DOHH2 (cell line): ENCODE measurements at regions not wholly inside any gene's neighbourhood (a gene's known extent, or its start where the extent isn't known, plus 50 kb on each side); places are given as distances from the start of the nearest gene placed in this dataset.

Experiments used
- H3F3A ChIP-seq: fragments of 200-600 bp; sonication (generic), shearing (Covaris generic); 2 replicates; pipeline ENCODE4 v1.6.0; 2016; ENCODE audit warnings: antibody characterized with exemption, mild to moderate bottlenecking; ENCODE audit not compliant: control insufficient read depth, insufficient read depth
- H3K27ac ChIP-seq: fragments of 200-600 bp; sonication (generic); 2 replicates; pipeline ENCODE4 v1.5.1; 2014; ENCODE audit warnings: low read depth, mild to moderate bottlenecking, low read length, moderate library complexity
- H3K27me3 ChIP-seq: fragments of 200-600 bp; sonication (generic); 2 replicates; pipeline ENCODE4 v1.6.1; 2014; ENCODE audit warnings: mild to moderate bottlenecking, low read length, mixed read lengths; ENCODE audit not compliant: control insufficient read depth
- H3K36me3 ChIP-seq: fragments of 200-600 bp; sonication (generic); 2 replicates; pipeline ENCODE4 v1.6.1; 2014; ENCODE audit warnings: mild to moderate bottlenecking, low read length, moderate library complexity, mixed read lengths; ENCODE audit not compliant: control insufficient read depth
- H3K4me1 ChIP-seq: fragments of 200-600 bp; sonication (generic); 2 replicates; pipeline ENCODE4 v1.6.1; 2014; ENCODE audit warnings: mild to moderate bottlenecking, low read length, mixed read lengths; ENCODE audit not compliant: control insufficient read depth
- H3K4me2 ChIP-seq: fragments of 200-600 bp; sonication (generic); 2 replicates; pipeline ENCODE4 v1.6.0; 2014; ENCODE audit warnings: mild to moderate bottlenecking, low read length, moderate library complexity
- H3K4me3 ChIP-seq: fragments of 200-600 bp; sonication (generic); 2 replicates; pipeline ENCODE4 v1.5.1; 2014; ENCODE audit warnings: mild to moderate bottlenecking, low read length, mixed read lengths
- H3K79me2 ChIP-seq: fragments of 200-600 bp; sonication (generic); 2 replicates; pipeline ENCODE4 v1.6.1; 2014; ENCODE audit warnings: mild to moderate bottlenecking, low read length, mixed read lengths; ENCODE audit not compliant: control insufficient read depth
- H3K9me2 ChIP-seq: fragments of 200-600 bp; sonication (generic); replicated peaks from 2 replicates; pipeline ENCODE4 v1.6.1; 2014; ENCODE audit warnings: mild to moderate bottlenecking, low read length, mixed read lengths; ENCODE audit not compliant: control insufficient read depth
- H3K9me3 ChIP-seq: fragments of 200-600 bp; sonication (generic); 2 replicates; pipeline ENCODE4 v1.6.1; 2014; ENCODE audit warnings: antibody characterized with exemption, low read length, mixed read lengths; ENCODE audit not compliant: control insufficient read depth, insufficient read depth
- H4K20me1 ChIP-seq: fragments of 200-600 bp; sonication (generic); 2 replicates; pipeline ENCODE4 v1.6.0; 2014; ENCODE audit warnings: low read depth, mild to moderate bottlenecking, antibody characterized with exemption, low read length, moderate library complexity; ENCODE audit not compliant: control insufficient read depth, insufficient read depth
- CTCF ChIP-seq: fragments of 200-600 bp; sonication (generic); IDR thresholded peaks from one replicate; pipeline ENCODE4 v1.5.1; 2014; ENCODE audit warnings: antibody characterized with exemption, mild to moderate bottlenecking, low read depth, low read length; ENCODE audit not compliant: poor library complexity, severe bottlenecking
- EZH2phosphoT487 ChIP-seq: fragments of 200-600 bp; sonication (generic); IDR thresholded peaks from 2 replicates; pipeline ENCODE4 v1.6.1; 2017; ENCODE audit warnings: borderline replicate concordance, mild to moderate bottlenecking, antibody characterized with exemption, low read length, moderate library complexity, mixed read lengths

- TF ChIP-seq CTCF: no peak
- TF ChIP-seq EZH2phosphoT487: no peak
Observed at GRCh38 chr1:243950166-243950565, 100.1 kb upstream of the AKT3 start.

GRCh38 chr1:243946946-243947345 is 96.9 kb upstream of the AKT3 start:
- TF ChIP-seq EZH2phosphoT487 (no peak), CTCF (peak; percentile 47)
- Histone ChIP-seq H3K79me2 (no peaks in the 10 kb centered on the region), H3K4me2 (no peak overlapping the region), H3F3A (no peaks in the 10 kb centered on the region), H3K27ac (no peak overlapping the region), H3K9me3 (no peaks in the 10 kb centered on the region), H3K27me3 (no peaks in the 10 kb centered on the region), H3K36me3 (no peaks in the 10 kb centered on the region), H4K20me1 (no peaks in the 10 kb centered on the region), H3K9me2 (no peaks in the 10 kb centered on the region), H3K4me3 (no peak overlapping the region), H3K4me1 (no peaks in the 10 kb centered on the region)

More at GRCh38 chr1:243950166-243950565, 100.1 kb upstream of the AKT3 start:
- no peaks in the 10 kb centered on the region for H3K79me2 ChIP-seq
- H3K27me3 ChIP-seq: no peaks in the 10 kb centered on the region
- H3K4me2 ChIP-seq: no peak overlapping the region
- no peak overlapping the region for H3K27ac ChIP-seq
- H3K9me3 ChIP-seq: no peaks in the 10 kb centered on the region
- H4K20me1 ChIP-seq: no peaks in the 10 kb centered on the region
- no peaks in the 10 kb centered on the region for H3F3A ChIP-seq
- no peaks in the 10 kb centered on the region for H3K36me3 ChIP-seq
- no peak overlapping the region for H3K4me3 ChIP-seq
- H3K9me2 ChIP-seq: no peaks in the 10 kb centered on the region
- H3K4me1 ChIP-seq: no peaks in the 10 kb centered on the region

- no peak for TF ChIP-seq EZH2phosphoT487
- no peak for TF ChIP-seq CTCF
- no peak overlapping the region for H3K27ac ChIP-seq
Observed at GRCh38 chr1:243946253-243946652, 96.2 kb upstream of the AKT3 start.

GRCh38 chr1:243945727-243946126 is 95.7 kb upstream of the AKT3 start:
- no peak overlapping the region for H3K27ac ChIP-seq
- no peaks in the 10 kb centered on the region for H3K4me1 ChIP-seq
- no peak overlapping the region for H3K4me2 ChIP-seq
- TF ChIP-seq EZH2phosphoT487 (no peak), CTCF (no peak)
- no peaks in the 10 kb centered on the region for H3K27me3 ChIP-seq
- H3F3A ChIP-seq: no peaks in the 10 kb centered on the region
- H3K79me2 ChIP-seq: no peaks in the 10 kb centered on the region
- H3K4me3 ChIP-seq: no peak overlapping the region
- no peaks in the 10 kb centered on the region for H3K36me3 ChIP-seq
- no peaks in the 10 kb centered on the region for H3K9me2 ChIP-seq
- no peaks in the 10 kb centered on the region for H3K9me3 ChIP-seq
- no peaks in the 10 kb centered on the region for H4K20me1 ChIP-seq

More at GRCh38 chr1:243946253-243946652, 96.2 kb upstream of the AKT3 start:
- H3K9me3 ChIP-seq: no peaks in the 10 kb centered on the region
- no peak overlapping the region for H3K4me2 ChIP-seq
- H3K36me3 ChIP-seq: no peaks in the 10 kb centered on the region
- H3F3A ChIP-seq: no peaks in the 10 kb centered on the region
- H3K27me3 ChIP-seq: no peaks in the 10 kb centered on the region
- no peaks in the 10 kb centered on the region for H3K4me1 ChIP-seq
- H4K20me1 ChIP-seq: no peaks in the 10 kb centered on the region
- H3K4me3 ChIP-seq: no peak overlapping the region
- H3K9me2 ChIP-seq: no peaks in the 10 kb centered on the region
- no peaks in the 10 kb centered on the region for H3K79me2 ChIP-seq
